Peyer's patch (tissue), 4 donors: ENCODE measurements at regions not wholly inside any gene's neighbourhood (a gene's known extent, or its start where the extent isn't known, plus 50 kb on each side); places are given as distances from the start of the nearest gene placed in this dataset.

Experiments
- DNase-seq, 3 donors: peaks; one replicate each; pipeline ENCODE4 v3.0.0-alpha.2; 2017 to 2019
- H3K27ac ChIP-seq, 4 donors: fragments of 200-600 bp; sonication (generic); one replicate each; pipeline ENCODE4 v1.5.1; 2016 to 2019
- H3K27me3 ChIP-seq, 2 donors: fragments of 200-600 bp; sonication (generic); one replicate each; pipeline ENCODE4 v1.5.1; 2019
- H3K36me3 ChIP-seq, 3 donors: fragments of 200-600 bp; sonication (generic); one replicate each; pipeline ENCODE4 v1.5.1; 2016 to 2019
- H3K4me1 ChIP-seq, 4 donors: fragments of 200-600 bp; sonication (generic); one replicate each; pipeline ENCODE4 v1.5.1; 2016 to 2019
- H3K4me3 ChIP-seq, 4 donors: fragments of 200-600 bp; sonication (generic); 1 replicate in 3 of 4; 2 replicates in 1 of 4; pipeline ENCODE4 v1.5.1; 2016 to 2019; ENCODE audit warnings: mild to moderate bottlenecking in 1 of 4
- H3K9me3 ChIP-seq, 4 donors: fragments of 200-600 bp; sonication (generic); one replicate each; pipeline ENCODE4 v1.5.1; 2016 to 2019; ENCODE audit warnings: mild to moderate bottlenecking in 1 of 4
- CTCF ChIP-seq, 6 experiments: fragments of 450-650 bp in 4 of 6; fragments of 200-600 bp in 2 of 6; sonication (generic) in 1 of 6; IDR thresholded peaks; one replicate each; pipeline ENCODE4 v1.5.1; 2017 to 2019; ENCODE audit warnings: antibody characterized with exemption in 6 of 6, mild to moderate bottlenecking in 3 of 6, moderate library complexity in 1 of 6
- POLR2A ChIP-seq, 2 donors: fragments of 450-650 bp; IDR thresholded peaks; one replicate each; pipeline ENCODE4 v1.5.1; 2017; ENCODE audit warnings: antibody characterized with exemption in 2 of 2, mild to moderate bottlenecking in 2 of 2, moderate library complexity in 2 of 2

GRCh38 chr18:25621144-25621543 lies 269.2 kb upstream of the ZNF521 start:
- no peaks in the 10 kb centered on the region for H3K9me3 ChIP-seq
- TF ChIP-seq CTCF (IDR thresholded peaks at IDR 0.05) (no peak), POLR2A (IDR thresholded peaks at IDR 0.05) (no peak)
- H3K4me3 ChIP-seq, result no peak overlapping the region
- H3K4me1 ChIP-seq, result no peaks in the 10 kb centered on the region
- no peaks in the 10 kb centered on the region for H3K36me3 ChIP-seq
- H3K27ac ChIP-seq, result no peak overlapping the region
- no peaks in the 10 kb centered on the region for H3K27me3 ChIP-seq
- DNase-seq, result no peak

GRCh38 chr18:25614168-25614567 lies 262.2 kb upstream of the ZNF521 start:
- H3K27me3 ChIP-seq, result no peaks in the 10 kb centered on the region
- no peaks in the 10 kb centered on the region for H3K36me3 ChIP-seq
- H3K4me3 ChIP-seq, result no peak overlapping the region
- DNase-seq, result no peak
- no peaks in the 10 kb centered on the region for H3K9me3 ChIP-seq
- no peaks in the 10 kb centered on the region for H3K4me1 ChIP-seq
- TF ChIP-seq POLR2A (IDR thresholded peaks at IDR 0.05) (no peak), CTCF (IDR thresholded peaks at IDR 0.05) (no peak)
- H3K27ac ChIP-seq, result no peak overlapping the region

GRCh38 chr18:25612466-25612865 lies 260.5 kb upstream of the ZNF521 start:
- DNase-seq, result no peak

GRCh38 chr18:25608091-25608490 lies 256.1 kb upstream of the ZNF521 start:
- Histone ChIP-seq H3K4me1 (no peaks in the 10 kb centered on the region), H3K9me3 (no peaks in the 10 kb centered on the region), H3K27ac (no peak overlapping the region), H3K4me3 (no peak overlapping the region), H3K36me3 (no peaks in the 10 kb centered on the region), H3K27me3 (no peaks in the 10 kb centered on the region)
- TF ChIP-seq CTCF (IDR thresholded peaks at IDR 0.05) (no peak), POLR2A (IDR thresholded peaks at IDR 0.05) (no peak)
- no peak for DNase-seq

More at GRCh38 chr18:25612466-25612865, 260.5 kb upstream of the ZNF521 start:
- Histone ChIP-seq H3K27me3 (no peaks in the 10 kb centered on the region), H3K9me3 (no peaks in the 10 kb centered on the region), H3K4me1 (no peaks in the 10 kb centered on the region), H3K27ac (no peak overlapping the region), H3K4me3 (no peak overlapping the region), H3K36me3 (no peaks in the 10 kb centered on the region)
- TF ChIP-seq CTCF (IDR thresholded peaks at IDR 0.05) (no peak), POLR2A (IDR thresholded peaks at IDR 0.05) (no peak)

GRCh38 chr18:25604894-25605597 lies 253.1 kb upstream of the ZNF521 start:
- Histone ChIP-seq H3K4me3 (no peak overlapping the region), H3K4me1 (no peaks in the 10 kb centered on the region), H3K36me3 (no peaks in the 10 kb centered on the region), H3K27me3 (no peaks in the 10 kb centered on the region), H3K27ac (no peak overlapping the region), H3K9me3 (no peaks in the 10 kb centered on the region)
- TF ChIP-seq CTCF (IDR thresholded peaks at IDR 0.05), result no peak
- no peak for TF ChIP-seq POLR2A (IDR thresholded peaks at IDR 0.05)
- DNase-seq, result no peak
